LoVo (cell line): ENCODE measurements at regions not wholly inside any gene's neighbourhood (a gene's known extent, or its start where the extent isn't known, plus 50 kb on each side); places are given as distances from the start of the nearest gene placed in this dataset.

Source experiments
- DNase-seq: peaks from one replicate; pipeline ENCODE4 v3.0.0-alpha.2; 2016; ENCODE audit warnings: low spot score

GRCh38 chr20:62581308-62581707, 61.0 kb upstream of the SLCO4A1 start:
- DNase-seq = no peak

- DNase-seq = no peak
These were observed 60.5 kb upstream of the SLCO4A1 start for GRCh38 chr20:62581806-62582205.

- no peak for DNase-seq
These were observed 58.8 kb upstream of the SLCO4A1 start for GRCh38 chr20:62583424-62583920.

- DNase-seq = no peak
These were observed 57.4 kb upstream of the SLCO4A1 start for GRCh38 chr20:62584671-62585460.

- no peak for DNase-seq
These were observed 56.8 kb upstream of the SLCO4A1 start for GRCh38 chr20:62585461-62585970.

GRCh38 chr20:62586799-62587198, 55.5 kb upstream of the SLCO4A1 start:
- no peak for DNase-seq

GRCh38 chr20:62587757-62588402, 54.4 kb upstream of the SLCO4A1 start:
- DNase-seq = no peak

- no peak for DNase-seq
These were observed 53.7 kb upstream of the SLCO4A1 start for GRCh38 chr20:62588458-62589149.

GRCh38 chr20:62589150-62589498, 53.2 kb upstream of the SLCO4A1 start:
- no peak for DNase-seq

GRCh38 chr20:62589720-62590119, 52.6 kb upstream of the SLCO4A1 start:
- DNase-seq = no peak

- peak; percentile 49 for DNase-seq
These were observed 51.8 kb upstream of the SLCO4A1 start for GRCh38 chr20:62590309-62591121.

- DNase-seq = no peak
These were observed 51.2 kb upstream of the SLCO4A1 start for GRCh38 chr20:62591122-62591468.

- DNase-seq = no peak
These were observed 50.7 kb upstream of the SLCO4A1 start for GRCh38 chr20:62591591-62591990.
